ENCODE measurements at regions not wholly inside any gene's neighbourhood (a gene's known extent, or its start where the extent isn't known, plus 50 kb on each side); places are given as distances from the start of the nearest gene placed in this dataset.

- no peak for TF ChIP-seq NCOA1 (CRISPR knock-in tag; IDR thresholded peaks at IDR 0.05)
- no peak for TF ChIP-seq TEF (CRISPR knock-in tag; IDR thresholded peaks at IDR 0.05)
- no peak for TF ChIP-seq ZNF12 (CRISPR knock-in tag; IDR thresholded peaks at IDR 0.05)
- TF ChIP-seq HMG20B (CRISPR knock-in tag; conservative IDR thresholded peaks at IDR 0.05) = no peak
- TF ChIP-seq PRMT3 (CRISPR knock-in tag; IDR thresholded peaks at IDR 0.05; ENCODE audit: borderline replicate concordance, low read depth) = no peak
- TF ChIP-seq ZNF782 (CRISPR knock-in tag; IDR thresholded peaks at IDR 0.05; ENCODE audit: borderline replicate concordance) = no peak
Measured at GRCh38 chr15:45867281-45867680, 232.5 kb downstream of the SQOR start (continued).

GRCh38 chr15:45868109-45868691 is 233.4 kb downstream of the SQOR start:
- no peak overlapping the region for H3K4me2 ChIP-seq (ENCODE audit: low read depth, low read length)
- no peaks in the 10 kb centered on the region for H4K20me1 ChIP-seq (ENCODE audit: insufficient read depth, low read length)
- ATAC-seq (no peak), FAIRE-seq (no peak), DNase-seq (ENCODE audit: low spot score) (no peak)
- TF ChIP-seq ZKSCAN5 (CRISPR knock-in tag; IDR thresholded peaks at IDR 0.05) = no peak
- TF ChIP-seq TRIM22 (IDR thresholded peaks at IDR 0.05) = no peak
- no peak for TF ChIP-seq ZBTB1 (CRISPR knock-in tag; IDR thresholded peaks at IDR 0.05; ENCODE audit: borderline replicate concordance)
- TF ChIP-seq ATF7 (IDR thresholded peaks at IDR 0.05) = 0 out of 2 replicates have a peak, but pooled peaks have one; percentile 6
- TF ChIP-seq ATF7 (CRISPR knock-in tag; IDR thresholded peaks at IDR 0.05) = no peak
- no peak for TF ChIP-seq HOXA5 (CRISPR knock-in tag; IDR thresholded peaks at IDR 0.05)
- peak; percentile 63; the same call in 1 of the 2 replicates for TF ChIP-seq CEBPB (IDR thresholded peaks at IDR 0.05; ENCODE audit: borderline replicate concordance, low read depth, low read length)
- BruUV-seq (replicated peaks) = no TSS peak
- ChIA-PET CTCF (ENCODE audit: low intra/inter-chr PET ratio, low total read pairs) (no interaction called here), POLR2A (no interaction called here)
- H3K79me2 ChIP-seq (ENCODE audit: insufficient read depth, low read length) = no peaks in the 10 kb centered on the region
- no peaks in the 10 kb centered on the region for H3K4me1 ChIP-seq (ENCODE audit: insufficient read depth, low read length)
- H3K9me3 ChIP-seq (ENCODE audit: low read length) = peaks cover 6% of the 10 kb centered on the region; the same call in 1 of the 2 replicates
- H2AFZ ChIP-seq (ENCODE audit: low read length) = no peak overlapping the region
- intact Hi-C loops (cut with micrococcal nuclease; ENCODE audit: unreplicated experiment) = no loop called here
- no peak overlapping the region for H3K27ac ChIP-seq (ENCODE audit: extremely low read length, insufficient read depth, low read length)
- H3K27me3 ChIP-seq (ENCODE audit: control insufficient read depth in 1 of 2, insufficient read depth in 2 of 2, low read length in 2 of 2) = no peaks in the 10 kb centered on the region
- no peaks in the 10 kb centered on the region for H3K36me3 ChIP-seq (replicated peaks in 1 of 2; ENCODE audit: control insufficient read depth in 1 of 2, insufficient read depth in 2 of 2, low read length in 2 of 2)
- WGBS (ENCODE audit: low lambda C conversion rate) = 75% methylated on average over 2 of the region's 2 CpGs
- in situ Hi-C loops (cut with HindIII; ENCODE audit: extremely low pct_ligation_motif_present, low pct_unique_long_range_greater_than_20kb) = no loop called here
- no peak overlapping the region for H3K9ac ChIP-seq (ENCODE audit: insufficient read depth, low read depth, low read length)
- H3K4me3 ChIP-seq (replicated peaks in 1 of 3; ENCODE audit: insufficient read depth in 1 of 3, low read depth in 2 of 3, low read length in 3 of 3) = no peak overlapping the region
